Activated CD8-positive, alpha-beta T cell treated with anti-CD3 and anti-CD28 coated beads for 36 hours (primary cell): ENCODE measurements at regions not wholly inside any gene's neighbourhood (a gene's known extent, or its start where the extent isn't known, plus 50 kb on each side); places are given as distances from the start of the nearest gene placed in this dataset.

Experiments used
- ATAC-seq: fragments of 200-7000 bp; cut with Tn5 transposase; one replicate; pipeline ENCODE4 v1.10.0; 2021; ENCODE audit warnings: mild to moderate bottlenecking, moderate library complexity
- CTCF ChIA-PET: fragments of 350-600 bp; sonication (Branson Sonifier 250); formaldehyde crosslinking; loops from one replicate; lab custom pipeline; 2021; ENCODE audit warnings: antibody characterized with exemption; lab: Charles Lee
- POLR2A ChIA-PET: fragments of 350-600 bp; sonication (Branson Sonifier 250); formaldehyde crosslinking; loops from one replicate; lab custom pipeline; 2021; ENCODE audit warnings: antibody characterized with exemption; lab: Charles Lee
- DNase-seq: peaks from one replicate; pipeline ENCODE4 v3.0.0-alpha.2; 2020
- H3K27ac Mint-ChIP-seq: one replicate; pipeline ENCODE4 v1.8.0; 2021; ENCODE audit warnings: mild to moderate bottlenecking, mixed read lengths
- H3K27me3 Mint-ChIP-seq: one replicate; pipeline ENCODE4 v1.8.0; 2021; ENCODE audit warnings: mixed read lengths
- H3K36me3 Mint-ChIP-seq: one replicate; pipeline ENCODE4 v1.8.0; 2021; ENCODE audit warnings: low read depth, mixed read lengths
- H3K4me1 Mint-ChIP-seq: one replicate; pipeline ENCODE4 v1.8.0; 2021; ENCODE audit warnings: low read depth, mixed read lengths
- H3K4me3 Mint-ChIP-seq: one replicate; pipeline ENCODE4 v1.8.0; 2021; ENCODE audit warnings: mild to moderate bottlenecking, moderate library complexity, mixed read lengths
- H3K9me3 Mint-ChIP-seq: one replicate; pipeline ENCODE4 v1.8.0; 2021; ENCODE audit warnings: mixed read lengths
- intact Hi-C: fragments of 100-400 bp; cut with micrococcal nuclease; formaldehyde crosslinking; loops from one replicate; pipeline ENCODE4 v1.10.0; 2022
- TF ChIP-seq, protein P1 (sequence below): fragments of 200-600 bp; IDR thresholded peaks from one replicate; pipeline ENCODE4 v1.8.0; 2022; ENCODE audit warnings: antibody characterized with exemption, mild to moderate bottlenecking

DNA sequence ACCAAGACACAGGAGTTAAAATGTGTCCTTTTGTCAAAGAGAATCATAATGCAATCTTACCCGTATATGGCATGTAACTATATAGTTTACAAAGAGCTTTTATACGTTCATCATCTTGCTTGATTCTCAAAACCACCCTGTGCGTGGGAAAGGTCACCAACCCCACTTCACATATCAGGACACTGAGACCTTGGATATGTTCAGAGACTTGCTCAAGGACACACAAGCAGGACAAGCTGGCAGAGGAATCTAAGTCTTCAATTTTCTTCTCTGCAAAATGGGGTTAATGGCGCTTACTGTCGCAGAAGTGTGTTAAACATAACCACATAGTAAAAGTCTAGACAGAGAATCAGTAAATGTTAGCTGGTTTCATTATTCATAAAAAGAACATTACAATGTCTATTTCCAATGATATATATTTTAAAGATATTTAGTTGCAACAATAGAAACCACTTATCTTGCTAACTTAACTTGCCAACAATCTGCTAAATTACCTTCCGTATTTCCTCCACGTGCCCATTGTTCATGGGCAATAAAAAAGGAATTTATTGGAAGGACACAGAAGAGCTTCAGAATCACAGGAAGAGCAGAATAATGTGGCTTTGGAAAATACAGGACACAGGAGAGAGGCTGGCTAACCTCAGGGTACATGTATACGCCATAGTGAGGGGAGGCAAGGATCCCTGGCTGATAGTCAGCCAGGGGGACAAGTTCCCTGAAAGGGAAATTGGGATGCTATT lies 64.6 kb upstream of the TAPT1 start:
- Mint-ChIP-seq H3K9me3 (no peaks in the 10 kb centered on the region), H3K27ac (no peak overlapping the region), H3K4me3 (no peak overlapping the region), H3K27me3 (peaks cover 11% of the 10 kb centered on the region), H3K4me1 (peaks cover 5% of the 10 kb centered on the region), H3K36me3 (no peaks in the 10 kb centered on the region)
- DNase-seq (no peak), ATAC-seq (no peak)
- CTCF ChIA-PET: interaction anchor here (0.7 to 4.5 kb wide), 15 partner anchors 9 to 1182 kb away, joined by 3 to 20 read pairs (median 4); no protein-coding TSS in a partner anchor
- TF ChIP-seq, protein P1, sequence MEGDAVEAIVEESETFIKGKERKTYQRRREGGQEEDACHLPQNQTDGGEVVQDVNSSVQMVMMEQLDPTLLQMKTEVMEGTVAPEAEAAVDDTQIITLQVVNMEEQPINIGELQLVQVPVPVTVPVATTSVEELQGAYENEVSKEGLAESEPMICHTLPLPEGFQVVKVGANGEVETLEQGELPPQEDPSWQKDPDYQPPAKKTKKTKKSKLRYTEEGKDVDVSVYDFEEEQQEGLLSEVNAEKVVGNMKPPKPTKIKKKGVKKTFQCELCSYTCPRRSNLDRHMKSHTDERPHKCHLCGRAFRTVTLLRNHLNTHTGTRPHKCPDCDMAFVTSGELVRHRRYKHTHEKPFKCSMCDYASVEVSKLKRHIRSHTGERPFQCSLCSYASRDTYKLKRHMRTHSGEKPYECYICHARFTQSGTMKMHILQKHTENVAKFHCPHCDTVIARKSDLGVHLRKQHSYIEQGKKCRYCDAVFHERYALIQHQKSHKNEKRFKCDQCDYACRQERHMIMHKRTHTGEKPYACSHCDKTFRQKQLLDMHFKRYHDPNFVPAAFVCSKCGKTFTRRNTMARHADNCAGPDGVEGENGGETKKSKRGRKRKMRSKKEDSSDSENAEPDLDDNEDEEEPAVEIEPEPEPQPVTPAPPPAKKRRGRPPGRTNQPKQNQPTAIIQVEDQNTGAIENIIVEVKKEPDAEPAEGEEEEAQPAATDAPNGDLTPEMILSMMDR: no peak
- intact Hi-C loops: loop anchor here (2.0 kb wide), 1 partner anchor 152 kb away; no protein-coding TSS in a partner anchor
- POLR2A ChIA-PET: no interaction called here

DNA sequence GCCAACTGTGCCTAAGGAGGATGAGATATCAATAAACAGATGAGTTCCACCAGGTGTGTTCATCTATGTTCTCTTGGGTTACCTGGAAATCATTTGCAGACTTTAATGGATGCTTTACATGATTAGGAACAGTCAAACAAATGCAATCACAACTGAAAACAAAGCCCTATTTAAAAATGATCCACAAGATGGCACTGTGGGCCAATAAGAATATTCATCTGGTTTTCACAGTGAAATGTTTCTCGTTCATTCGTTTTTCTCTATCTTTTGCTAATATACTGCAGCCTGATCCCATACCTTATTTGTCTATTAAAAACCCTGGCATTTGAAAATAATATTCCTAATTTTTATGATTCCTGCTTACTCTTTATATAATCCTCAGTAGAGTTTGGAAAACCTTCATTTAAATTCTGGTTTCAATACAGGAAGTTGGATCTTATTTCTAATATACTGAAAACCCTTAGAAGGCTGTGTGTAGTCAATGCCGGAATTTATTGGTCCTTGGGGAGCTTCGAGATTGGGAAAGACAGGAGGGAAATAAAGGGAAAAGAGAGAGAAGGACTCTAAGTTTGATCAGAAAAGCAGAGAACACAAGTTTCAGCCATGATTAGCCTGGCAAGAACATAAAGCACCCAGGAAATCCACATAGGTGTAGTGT lies 63.8 kb upstream of the TAPT1 start:
- Mint-ChIP-seq H3K9me3 (peaks cover 1% of the 10 kb centered on the region), H3K27ac (no peak overlapping the region), H3K4me1 (peaks cover 5% of the 10 kb centered on the region), H3K4me3 (no peak overlapping the region), H3K36me3 (no peaks in the 10 kb centered on the region), H3K27me3 (peaks cover 12% of the 10 kb centered on the region)
- TF ChIP-seq, protein P1: peak; percentile 75
- ATAC-seq (no peak), DNase-seq (no peak)
- intact Hi-C loops: loop anchor here (2.0 kb wide), 1 partner anchor 153 kb away; no protein-coding TSS in a partner anchor
- ChIA-PET CTCF (interaction anchor here (0.7 to 2.6 kb wide), 15 partner anchors 8 to 1182 kb away, joined by 3 to 9 read pairs (median 4); no protein-coding TSS in a partner anchor), POLR2A (no interaction called here)

DNA sequence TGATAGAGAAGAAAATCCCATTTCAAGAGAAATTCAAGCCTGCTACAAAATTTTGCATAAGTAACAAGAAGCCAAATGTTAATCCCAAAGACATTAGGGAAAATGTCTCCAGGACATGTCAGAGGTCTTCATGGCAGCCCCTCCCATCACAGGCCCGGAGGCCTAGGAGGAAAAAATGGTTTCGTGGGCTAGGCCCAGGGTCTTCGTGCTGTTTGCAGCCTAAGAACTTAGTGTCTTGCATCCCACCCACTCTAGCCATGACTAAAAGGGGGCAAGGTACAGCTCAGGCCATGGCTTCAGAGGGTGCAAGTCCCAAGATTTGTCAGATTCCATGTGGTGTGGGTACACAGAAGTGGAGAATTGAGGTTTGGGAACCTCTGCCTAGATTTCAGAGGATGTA lies 57.8 kb upstream of the TAPT1 start:
- ChIA-PET CTCF (interaction anchor here (1.0 kb wide), 1 partner anchor 9 kb away, joined by 3 read pairs; no protein-coding TSS in a partner anchor), POLR2A (no interaction called here)
- H3K36me3 Mint-ChIP-seq: peaks cover 5% of the 10 kb centered on the region
- ATAC-seq (no peak), DNase-seq (no peak)
- no peak overlapping the region for H3K27ac Mint-ChIP-seq
- H3K9me3 Mint-ChIP-seq: peaks cover 13% of the 10 kb centered on the region
- intact Hi-C loops: no loop called here
- no peak overlapping the region for H3K4me3 Mint-ChIP-seq
- H3K4me1 Mint-ChIP-seq: no peaks in the 10 kb centered on the region
- H3K27me3 Mint-ChIP-seq: peaks cover 12% of the 10 kb centered on the region
- TF ChIP-seq, protein P1: no peak

DNA sequence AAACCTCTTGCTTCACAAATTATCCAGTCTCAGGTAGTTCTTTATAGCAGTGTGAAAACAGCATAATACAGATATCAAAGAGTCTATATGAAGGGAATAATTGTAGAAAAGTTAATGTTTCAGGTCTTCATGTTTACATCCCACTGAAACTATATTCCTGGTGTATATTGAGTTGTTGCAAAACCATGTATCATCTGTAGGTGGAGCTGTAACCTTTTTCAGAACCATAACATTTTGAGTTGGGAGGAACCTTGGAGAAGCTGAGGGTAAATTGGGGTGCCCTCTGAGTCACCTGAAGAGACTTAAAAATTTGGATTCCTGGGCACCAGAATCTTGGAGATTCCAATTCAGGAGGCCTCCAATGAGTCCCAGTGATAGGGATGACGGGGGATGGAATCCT lies 51.9 kb upstream of the TAPT1 start:
- ChIA-PET CTCF (interaction anchor here (0.5 to 1.2 kb wide), 2 partner anchors 12 to 175 kb away, joined by 3 read pairs; no protein-coding TSS in a partner anchor), POLR2A (interaction anchor here (0.5 kb wide), 1 partner anchor 106 kb away, joined by 5 read pairs; no protein-coding TSS in a partner anchor)
- peaks cover 12% of the 10 kb centered on the region for H3K27me3 Mint-ChIP-seq
- TF ChIP-seq, protein P1: no peak
- H3K27ac Mint-ChIP-seq: no peak overlapping the region
- DNase-seq (no peak), ATAC-seq (no peak)
- H3K4me3 Mint-ChIP-seq: no peak overlapping the region
- intact Hi-C loops: no loop called here
- H3K4me1 Mint-ChIP-seq: no peaks in the 10 kb centered on the region
- H3K36me3 Mint-ChIP-seq: peaks cover 3% of the 10 kb centered on the region
- H3K9me3 Mint-ChIP-seq: peaks cover 9% of the 10 kb centered on the region
